SK-N-MC (cell line): ENCODE measurements at regions not wholly inside any gene's neighbourhood (a gene's known extent, or its start where the extent isn't known, plus 50 kb on each side); places are given as distances from the start of the nearest gene placed in this dataset.

Experiments used
- EZH2 ChIP-seq: fragments of 200-600 bp; sonication (generic); IDR thresholded peaks from one replicate; pipeline ENCODE4 v1.6.1; 2017; ENCODE audit warnings: antibody characterized with exemption
- FOXP2 ChIP-seq: optimal IDR thresholded peaks from 2 replicates; pipeline ENCODE3; 2011; ENCODE audit warnings: mild to moderate bottlenecking, moderate library complexity; ENCODE audit not compliant: insufficient read depth; ENCODE audit errors: extremely low read length, control extremely low read depth
- POLR2AphosphoS5 ChIP-seq: IDR thresholded peaks from 2 replicates; pipeline ENCODE4 v1.6.1; 2012; ENCODE audit warnings: mild to moderate bottlenecking, low read depth, low read length, borderline replicate concordance

- no peak for TF ChIP-seq EZH2
- no peak for TF ChIP-seq POLR2AphosphoS5
- no peak for TF ChIP-seq FOXP2
Measured at GRCh38 chr5:175766963-175767362, 104.4 kb upstream of the CPLX2 start.
